CD4-positive, alpha-beta T cell (primary cell): ENCODE measurements at regions not wholly inside any gene's neighbourhood (a gene's known extent, or its start where the extent isn't known, plus 50 kb on each side); places are given as distances from the start of the nearest gene placed in this dataset.

Experiments
- ATAC-seq: fragments of 200-7000 bp; cut with Tn5 transposase; one replicate; pipeline ENCODE4 v1.10.0; 2022; ENCODE audit warnings: mild to moderate bottlenecking; ENCODE audit not compliant: poor library complexity
- CTCF ChIA-PET: fragments of 350-600 bp; sonication (Branson Sonifier 250); formaldehyde crosslinking; loops from one replicate; lab custom pipeline; 2021; ENCODE audit warnings: antibody characterized with exemption, inconsistent platforms; lab: Charles Lee
- POLR2A ChIA-PET: fragments of 350-600 bp; sonication (Branson Sonifier 250); formaldehyde crosslinking; loops from one replicate; lab custom pipeline; 2021; ENCODE audit warnings: antibody characterized with exemption, inconsistent platforms; lab: Charles Lee
- DNase-seq, 14 experiments: peaks; one replicate each; pipeline ENCODE4 v3.0.0-alpha.2; 2013 to 2020; ENCODE audit warnings: mixed read lengths in 2 of 14
- H3K27ac ChIP-seq, 2 donors: one replicate each; pipeline versions ENCODE4 v1.5.1 to v1.7.0; 2013; ENCODE audit warnings: low read length in 2 of 2, low read depth in 1 of 2, mild to moderate bottlenecking in 1 of 2
- H3K27me3 ChIP-seq, 2 experiments: 1 replicate in 1 of 2; 2 replicates in 1 of 2; pipeline versions ENCODE4 v1.6.1 to v1.7.0; 2013; ENCODE audit warnings: low read length in 2 of 2, control low read depth in 1 of 2, mild to moderate bottlenecking in 1 of 2, moderate library complexity in 1 of 2; ENCODE audit not compliant: insufficient read depth in 2 of 2, control insufficient read depth in 1 of 2
- H3K36me3 ChIP-seq: one replicate; pipeline ENCODE4 v1.6.1; 2013; ENCODE audit warnings: low read length, control low read depth; ENCODE audit not compliant: insufficient read depth
- H3K4me1 ChIP-seq: one replicate; pipeline ENCODE4 v1.6.1; 2013; ENCODE audit warnings: low read length, control low read depth; ENCODE audit not compliant: insufficient read depth
- H3K4me3 ChIP-seq: one replicate; pipeline ENCODE4 v1.5.1; 2013; ENCODE audit warnings: mild to moderate bottlenecking, low read length, moderate library complexity
- H3K9me3 ChIP-seq, 2 experiments: 1 replicate in 1 of 2; 2 replicates in 1 of 2; pipeline versions ENCODE4 v1.6.1 to v1.7.0; 2013; ENCODE audit warnings: low read length in 2 of 2, mild to moderate bottlenecking in 2 of 2, control low read depth in 1 of 2, moderate library complexity in 1 of 2; ENCODE audit not compliant: control insufficient read depth in 1 of 2, insufficient read depth in 1 of 2
- H3K27ac Mint-ChIP-seq: one replicate; pipeline ENCODE4 v1.8.0; 2020; ENCODE audit warnings: mixed read lengths
- H3K27me3 Mint-ChIP-seq: one replicate; pipeline ENCODE4 v1.8.0; 2021; ENCODE audit warnings: mixed read lengths
- H3K36me3 Mint-ChIP-seq: one replicate; pipeline ENCODE4 v1.8.0; 2021; ENCODE audit warnings: low read depth, mixed read lengths
- H3K4me1 Mint-ChIP-seq: one replicate; pipeline ENCODE4 v1.8.0; 2021; ENCODE audit warnings: low read depth, mixed read lengths
- H3K4me3 Mint-ChIP-seq: one replicate; pipeline ENCODE4 v1.8.0; 2020; ENCODE audit warnings: mild to moderate bottlenecking, mixed read lengths
- H3K9me3 Mint-ChIP-seq: one replicate; pipeline ENCODE4 v1.8.0; 2020; ENCODE audit warnings: mixed read lengths
- intact Hi-C, 2 experiments: fragments of 100-400 bp; cut with DNase I in 1 of 2; cut with micrococcal nuclease in 1 of 2; formaldehyde crosslinking; loops; one replicate each; pipeline versions ENCODE4 v1.15.1 to v1.9.0; 2023 to 2025; cut with DNase I, micrococcal nuclease
- TF ChIP-seq, protein P1 (sequence below): fragments of 200-600 bp; IDR thresholded peaks from one replicate; pipeline ENCODE4 v1.8.0; 2022; ENCODE audit warnings: antibody characterized with exemption, mild to moderate bottlenecking

DNA sequence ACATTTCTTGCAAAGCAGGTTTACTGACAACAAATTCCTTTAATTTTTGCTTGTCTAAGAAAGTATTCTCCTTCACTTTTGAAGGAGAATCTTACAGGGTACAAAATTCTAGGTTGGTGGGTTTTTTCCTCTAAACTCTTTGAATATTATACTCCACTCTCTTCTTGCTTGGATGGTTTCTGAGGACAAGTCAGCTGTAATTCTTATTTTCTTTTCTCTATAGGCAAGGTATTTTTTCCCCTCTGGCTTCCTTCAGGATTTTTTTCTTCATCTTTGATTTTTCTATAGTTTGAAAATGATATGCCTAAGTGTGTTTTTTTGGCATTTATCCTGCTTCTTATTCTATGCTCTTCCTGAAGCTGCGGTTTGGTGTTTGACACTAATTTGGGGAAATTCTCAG, 112.5 kb upstream of the HIVEP1 start:
- Mint-ChIP-seq H3K4me1 (peaks cover 23% of the 10 kb centered on the region), H3K4me3 (no peak overlapping the region), H3K27ac (no peak overlapping the region), H3K36me3 (no peaks in the 10 kb centered on the region), H3K9me3 (no peaks in the 10 kb centered on the region), H3K27me3 (no peaks in the 10 kb centered on the region)
- Histone ChIP-seq H3K4me1 (no peaks in the 10 kb centered on the region), H3K9me3 (no peaks in the 10 kb centered on the region), H3K27me3 (no peaks in the 10 kb centered on the region), H3K36me3 (no peaks in the 10 kb centered on the region), H3K4me3 (no peak overlapping the region), H3K27ac (no peak overlapping the region)
- no peak for ATAC-seq
- DNase-seq, result no peak
- CTCF ChIA-PET, result no interaction called here
- TF ChIP-seq, protein P1, sequence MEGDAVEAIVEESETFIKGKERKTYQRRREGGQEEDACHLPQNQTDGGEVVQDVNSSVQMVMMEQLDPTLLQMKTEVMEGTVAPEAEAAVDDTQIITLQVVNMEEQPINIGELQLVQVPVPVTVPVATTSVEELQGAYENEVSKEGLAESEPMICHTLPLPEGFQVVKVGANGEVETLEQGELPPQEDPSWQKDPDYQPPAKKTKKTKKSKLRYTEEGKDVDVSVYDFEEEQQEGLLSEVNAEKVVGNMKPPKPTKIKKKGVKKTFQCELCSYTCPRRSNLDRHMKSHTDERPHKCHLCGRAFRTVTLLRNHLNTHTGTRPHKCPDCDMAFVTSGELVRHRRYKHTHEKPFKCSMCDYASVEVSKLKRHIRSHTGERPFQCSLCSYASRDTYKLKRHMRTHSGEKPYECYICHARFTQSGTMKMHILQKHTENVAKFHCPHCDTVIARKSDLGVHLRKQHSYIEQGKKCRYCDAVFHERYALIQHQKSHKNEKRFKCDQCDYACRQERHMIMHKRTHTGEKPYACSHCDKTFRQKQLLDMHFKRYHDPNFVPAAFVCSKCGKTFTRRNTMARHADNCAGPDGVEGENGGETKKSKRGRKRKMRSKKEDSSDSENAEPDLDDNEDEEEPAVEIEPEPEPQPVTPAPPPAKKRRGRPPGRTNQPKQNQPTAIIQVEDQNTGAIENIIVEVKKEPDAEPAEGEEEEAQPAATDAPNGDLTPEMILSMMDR, result no peak
- POLR2A ChIA-PET, result no interaction called here
- intact Hi-C loops, result loop anchor here in 1 of 2 experiments (2.0 kb wide), 1 partner anchor 109 kb away; no protein-coding TSS in a partner anchor

DNA sequence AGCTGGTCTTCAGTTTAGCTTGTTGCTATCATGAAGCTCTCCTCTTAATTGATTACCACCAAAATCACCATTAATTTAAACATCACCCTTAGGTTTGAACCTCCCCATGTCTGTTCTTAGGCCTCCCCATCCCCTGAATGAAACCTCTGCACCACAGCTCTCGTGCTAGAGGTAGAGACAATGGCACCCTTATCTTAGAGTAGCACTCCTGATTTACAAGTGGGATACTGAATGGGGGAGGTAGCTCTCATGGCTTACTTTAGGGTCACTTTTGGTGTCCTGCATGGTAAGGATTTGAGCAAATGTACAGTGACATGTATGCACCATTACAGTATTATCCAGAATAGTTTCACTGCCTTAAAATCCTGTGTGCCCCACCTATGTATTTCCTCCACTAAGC, 115.6 kb upstream of the ADTRP start:
- Mint-ChIP-seq H3K9me3 (peaks cover 2% of the 10 kb centered on the region), H3K27ac (no peak overlapping the region), H3K4me1 (no peaks in the 10 kb centered on the region), H3K36me3 (no peaks in the 10 kb centered on the region), H3K4me3 (no peak overlapping the region), H3K27me3 (no peaks in the 10 kb centered on the region)
- TF ChIP-seq, protein P1, result no peak
- no peaks in the 10 kb centered on the region for H3K27me3 ChIP-seq
- no peak overlapping the region for H3K27ac ChIP-seq
- intact Hi-C loops, result no loop called here
- H3K4me3 ChIP-seq, result no peak overlapping the region
- ChIA-PET CTCF (no interaction called here), POLR2A (no interaction called here)
- H3K9me3 ChIP-seq, result no peaks in the 10 kb centered on the region
- no peaks in the 10 kb centered on the region for H3K4me1 ChIP-seq
- ATAC-seq (no peak), DNase-seq (no peak)
- no peaks in the 10 kb centered on the region for H3K36me3 ChIP-seq

DNA sequence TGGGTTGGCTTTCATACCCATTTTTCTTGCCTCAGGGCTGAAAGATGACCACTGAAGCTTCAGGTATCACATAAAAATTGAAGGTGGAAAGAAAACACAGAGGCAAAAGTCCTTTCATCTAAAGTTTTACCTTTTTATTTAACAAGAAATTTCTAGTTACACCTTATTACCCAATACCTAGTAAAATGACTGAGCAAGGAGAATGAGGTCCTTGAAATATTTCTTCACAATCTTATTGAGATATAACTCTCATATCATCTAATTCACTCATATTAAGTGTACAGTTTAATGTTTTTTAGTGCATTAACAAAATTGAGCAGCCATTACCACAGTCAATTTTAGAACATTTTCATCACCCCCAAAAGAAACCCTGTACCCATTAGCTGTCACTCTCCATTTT, 112.9 kb upstream of the ADTRP start:
- no peak overlapping the region for H3K27ac ChIP-seq
- CTCF ChIA-PET, result no interaction called here
- Mint-ChIP-seq H3K9me3 (peaks cover 2% of the 10 kb centered on the region), H3K4me1 (no peaks in the 10 kb centered on the region), H3K36me3 (no peaks in the 10 kb centered on the region), H3K27ac (no peak overlapping the region), H3K27me3 (no peaks in the 10 kb centered on the region), H3K4me3 (no peak overlapping the region)
- H3K4me1 ChIP-seq, result no peaks in the 10 kb centered on the region
- DNase-seq (no peak), ATAC-seq (no peak)
- H3K36me3 ChIP-seq, result no peaks in the 10 kb centered on the region
- TF ChIP-seq, protein P1, result no peak
- H3K27me3 ChIP-seq, result no peaks in the 10 kb centered on the region
- POLR2A ChIA-PET, result no interaction called here
- no peak overlapping the region for H3K4me3 ChIP-seq
- no peaks in the 10 kb centered on the region for H3K9me3 ChIP-seq
- intact Hi-C loops, result no loop called here
